HG03025 (cell line): ENCODE measurements at regions not wholly inside any gene's neighbourhood (a gene's known extent, or its start where the extent isn't known, plus 50 kb on each side); places are given as distances from the start of the nearest gene placed in this dataset.

ENCODE experiments used
- ATAC-seq: cut with Tn5 transposase; IDR thresholded peaks from one replicate; pipeline ENCODE4 v1.9.1; 2021; ENCODE audit warnings: mild to moderate bottlenecking, moderate library complexity; ENCODE audit not compliant: unreplicated experiment, low FRiP score

- no peak for ATAC-seq
These were observed 228.8 kb downstream of the BCL11B start for GRCh38 chr14:99043267-99043615.

- ATAC-seq: no peak
These were observed 228.2 kb downstream of the BCL11B start for GRCh38 chr14:99043756-99044155.

- no peak for ATAC-seq
These were observed 224.5 kb downstream of the BCL11B start for GRCh38 chr14:99047441-99048031.

- ATAC-seq: no peak
These were observed 221.7 kb downstream of the BCL11B start for GRCh38 chr14:99050309-99050708.

- ATAC-seq: no peak
These were observed 219.5 kb downstream of the BCL11B start for GRCh38 chr14:99052467-99052866.

- ATAC-seq: no peak
These were observed 217.0 kb downstream of the BCL11B start for GRCh38 chr14:99055019-99055418.

GRCh38 chr14:99055816-99056215, 216.2 kb downstream of the BCL11B start:
- no peak for ATAC-seq

GRCh38 chr14:99057576-99058083, 214.4 kb downstream of the BCL11B start:
- ATAC-seq: no peak

- ATAC-seq: no peak
These were observed 213.5 kb downstream of the BCL11B start for GRCh38 chr14:99058542-99058941.

- ATAC-seq: no peak
These were observed 209.8 kb downstream of the BCL11B start for GRCh38 chr14:99062216-99062615.

- no peak for ATAC-seq
These were observed 209.1 kb downstream of the BCL11B start for GRCh38 chr14:99062772-99063418.

- ATAC-seq: no peak
These were observed 208.3 kb downstream of the BCL11B start for GRCh38 chr14:99063620-99064225.

GRCh38 chr14:99064262-99064954, 207.6 kb downstream of the BCL11B start:
- no peak for ATAC-seq

GRCh38 chr14:99065551-99065950, 206.4 kb downstream of the BCL11B start:
- ATAC-seq: no peak

GRCh38 chr14:99066378-99066777, 205.6 kb downstream of the BCL11B start:
- ATAC-seq: no peak

- ATAC-seq: no peak
These were observed 204.7 kb downstream of the BCL11B start for GRCh38 chr14:99067141-99067920.

- ATAC-seq: no peak
These were observed 204.1 kb downstream of the BCL11B start for GRCh38 chr14:99067927-99068326.

- ATAC-seq: no peak
These were observed 202.1 kb downstream of the BCL11B start for GRCh38 chr14:99069946-99070345.

GRCh38 chr14:99072433-99072832, 199.6 kb downstream of the BCL11B start:
- ATAC-seq: no peak

GRCh38 chr14:99072956-99073355, 199.0 kb downstream of the BCL11B start:
- ATAC-seq: no peak

- ATAC-seq: no peak
These were observed 198.6 kb downstream of the BCL11B start for GRCh38 chr14:99073431-99073830.
